IPS-18c (cell line): ENCODE measurements at regions not wholly inside any gene's neighbourhood (a gene's known extent, or its start where the extent isn't known, plus 50 kb on each side); places are given as distances from the start of the nearest gene placed in this dataset.

ENCODE experiments used
- H3K4me3 ChIP-seq: 2 replicates; pipeline ENCODE4 v1.7.0; 2013; ENCODE audit warnings: low read depth, mild to moderate bottlenecking, low read length, moderate library complexity; ENCODE audit not compliant: insufficient read depth
- H3K9me3 ChIP-seq: one replicate; pipeline ENCODE4 v1.6.1; 2013; ENCODE audit warnings: mild to moderate bottlenecking, low read length, moderate library complexity; ENCODE audit not compliant: control insufficient read depth, insufficient read depth

DNA sequence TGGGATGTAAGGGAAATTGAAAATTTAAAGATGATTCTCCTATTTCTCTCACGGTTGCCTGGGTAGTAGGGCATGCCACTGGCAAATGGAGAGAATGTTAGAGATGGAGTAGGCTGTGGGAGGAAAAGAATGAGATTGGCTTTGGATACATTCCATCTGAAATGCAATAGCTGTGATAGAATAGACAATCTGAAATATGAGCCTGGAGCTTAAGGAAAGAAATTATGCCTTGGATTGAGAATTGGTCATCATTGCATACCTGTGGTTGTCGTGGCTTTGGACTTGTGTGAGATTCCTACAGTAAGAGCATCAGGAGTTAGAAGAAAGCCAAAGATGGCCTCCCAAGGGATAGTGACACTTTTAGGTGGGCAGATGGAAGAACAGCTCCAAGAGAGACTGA is 305.1 kb upstream of the SLC10A2 start:
- no peaks in the 10 kb centered on the region for H3K9me3 ChIP-seq
- no peak overlapping the region for H3K4me3 ChIP-seq

DNA sequence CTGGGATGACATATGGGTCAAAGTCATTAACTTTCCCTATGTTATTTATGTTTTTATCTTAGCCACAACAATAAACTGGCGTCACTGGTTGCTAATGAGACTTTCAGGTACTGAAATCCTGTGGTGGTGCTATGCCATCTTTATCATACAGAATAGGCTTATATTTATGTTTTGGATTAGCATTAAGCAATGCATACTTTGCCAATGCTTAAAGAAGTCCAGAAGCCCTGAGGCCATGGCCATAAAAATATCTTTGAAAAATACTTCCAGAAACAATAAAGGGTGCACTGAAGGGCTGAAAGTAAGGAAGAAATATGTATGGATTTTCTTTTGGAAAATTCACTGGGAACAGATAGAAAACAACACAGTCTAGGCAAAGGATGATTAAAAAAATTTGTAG is 304.6 kb upstream of the SLC10A2 start:
- Histone ChIP-seq H3K9me3 (no peaks in the 10 kb centered on the region), H3K4me3 (no peak overlapping the region)

DNA sequence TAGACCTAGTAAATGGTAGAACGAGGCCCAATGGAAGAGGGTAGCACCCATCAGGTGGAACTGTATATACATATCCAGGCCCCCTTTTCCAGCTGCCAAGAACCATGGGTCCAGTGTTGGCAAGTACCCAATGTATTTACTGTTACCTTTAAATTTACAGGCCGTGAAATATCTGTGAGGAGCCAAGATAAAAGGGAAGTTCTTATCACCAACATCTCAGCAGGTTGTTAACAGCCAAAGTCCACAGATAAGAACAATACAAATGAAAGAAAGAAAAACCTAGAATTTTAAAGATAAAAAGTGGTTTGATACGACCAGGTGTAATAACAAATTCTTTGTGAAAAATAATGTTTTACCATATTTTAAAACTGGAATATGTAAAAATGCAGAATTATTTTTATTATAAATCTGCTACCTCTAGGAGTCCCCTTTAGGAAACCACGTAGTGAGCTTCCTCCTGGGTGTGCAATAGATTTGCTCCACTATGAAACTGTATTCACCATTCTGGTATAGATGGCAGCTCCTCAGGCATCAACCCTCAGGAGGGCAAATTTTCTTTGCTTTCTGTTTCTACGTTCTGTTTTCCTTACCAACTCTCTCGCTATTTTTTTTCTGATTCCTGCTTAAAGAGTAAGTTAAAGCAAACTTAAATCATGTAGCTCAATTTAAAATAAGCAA is 292.2 kb upstream of the SLC10A2 start:
- no peak overlapping the region for H3K4me3 ChIP-seq
- no peaks in the 10 kb centered on the region for H3K9me3 ChIP-seq

DNA sequence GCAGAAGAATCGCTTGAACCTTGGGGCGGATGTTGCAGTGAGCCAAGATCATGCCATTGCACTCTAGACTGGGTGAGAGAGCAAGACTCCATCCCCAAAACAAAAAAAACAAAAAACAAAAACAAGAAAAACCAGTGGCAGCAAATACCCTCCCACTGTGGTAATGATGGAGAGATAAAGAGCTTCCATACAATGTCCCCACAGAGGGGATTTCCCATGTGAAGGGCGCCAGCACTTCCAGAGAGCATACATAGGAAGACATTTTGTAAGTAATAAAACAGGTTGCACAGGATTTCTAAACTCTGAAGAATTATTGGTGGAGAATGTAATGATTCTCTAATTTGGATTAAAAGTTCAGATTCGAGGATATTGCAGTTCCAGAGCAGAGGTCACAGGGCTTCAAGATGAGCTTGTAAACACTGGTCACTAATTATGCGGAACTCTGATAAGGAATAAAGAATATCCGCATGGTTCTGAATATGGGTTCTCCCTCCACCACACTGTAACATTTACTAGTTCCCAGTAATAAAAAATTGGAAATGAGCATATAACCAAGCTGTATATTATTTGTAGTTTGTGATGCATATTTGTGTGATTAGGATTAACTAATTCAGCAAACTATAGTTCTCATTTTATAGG is 290.1 kb upstream of the SLC10A2 start:
- H3K9me3 ChIP-seq, result no peaks in the 10 kb centered on the region
- no peak overlapping the region for H3K4me3 ChIP-seq

DNA sequence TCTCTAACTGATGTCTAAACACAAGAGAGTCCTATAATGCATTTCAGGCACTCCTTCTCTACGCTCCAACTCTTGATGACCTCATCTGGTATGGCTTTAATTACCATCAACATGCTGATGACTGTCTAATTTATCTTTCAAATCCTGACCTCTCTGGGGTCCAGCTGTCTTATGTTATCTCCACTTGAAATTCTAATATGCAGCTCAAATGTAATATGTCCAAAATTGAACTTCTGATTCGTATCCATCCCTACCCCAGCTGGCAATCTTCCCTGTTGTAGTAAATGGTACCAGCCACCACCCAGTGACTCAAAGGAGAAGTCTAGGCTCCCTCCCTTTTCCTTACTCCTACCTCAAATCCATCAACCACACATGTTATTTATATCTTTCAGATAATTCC is 288.0 kb upstream of the SLC10A2 start:
- Histone ChIP-seq H3K9me3 (no peaks in the 10 kb centered on the region), H3K4me3 (no peak overlapping the region)

DNA sequence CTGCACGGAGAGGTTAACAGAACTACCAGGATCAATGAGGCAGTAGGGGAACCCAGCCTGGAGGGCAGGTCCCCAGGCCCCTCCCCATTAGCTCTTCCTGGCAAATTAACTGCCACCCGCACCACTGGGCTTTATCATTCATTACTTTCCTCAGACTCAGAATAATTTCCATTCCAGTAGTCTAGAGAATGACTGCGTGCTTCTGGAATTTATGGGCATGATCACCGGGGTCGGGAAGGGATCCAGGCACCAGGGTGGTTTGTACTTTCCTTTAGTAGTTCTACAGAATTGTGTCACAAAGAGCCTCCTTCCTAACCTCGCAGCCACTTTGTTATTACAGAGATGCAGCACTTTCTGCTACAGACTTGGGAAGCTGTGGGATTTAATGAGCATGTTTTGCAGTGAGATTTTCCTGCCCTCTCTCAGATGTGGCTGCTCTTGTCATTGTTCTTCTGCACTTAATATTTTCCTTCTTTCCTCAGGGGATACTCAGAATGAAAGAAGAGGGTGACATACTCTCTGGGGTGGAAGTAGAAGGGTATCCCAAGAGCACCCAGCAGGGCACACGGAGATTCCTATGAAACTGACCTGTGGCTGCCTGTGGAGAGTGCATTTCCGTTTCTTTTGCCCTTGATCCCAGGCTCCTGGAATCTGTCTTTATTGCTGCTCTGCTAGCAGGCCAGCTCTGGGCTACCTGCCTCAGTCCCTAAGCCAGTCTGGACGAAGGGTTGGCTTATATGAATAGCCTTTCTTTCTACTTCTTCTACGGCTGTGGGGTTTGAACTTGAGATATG is 285.0 kb upstream of the SLC10A2 start:
- Histone ChIP-seq H3K4me3 (peak overlapping the region; percentile 25), H3K9me3 (peaks cover 2% of the 10 kb centered on the region)

DNA sequence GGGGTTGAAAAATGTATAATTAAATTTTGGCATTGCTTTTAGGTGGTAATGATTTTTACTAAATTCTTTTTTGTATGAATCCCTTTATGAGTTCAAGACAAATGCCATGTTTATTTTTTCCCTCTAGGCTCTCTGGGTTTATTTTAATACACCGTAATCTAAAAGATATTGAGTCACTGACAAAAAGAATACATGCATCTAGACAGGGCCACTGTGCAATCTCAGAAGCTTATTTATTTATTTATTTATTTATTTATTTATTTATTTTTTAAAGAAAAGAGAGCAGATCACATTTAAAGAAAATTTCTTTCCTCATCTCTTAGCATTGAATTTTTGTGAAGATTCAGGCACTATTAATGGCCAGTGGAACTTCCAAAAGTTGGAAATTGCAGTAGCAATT is 283.9 kb upstream of the SLC10A2 start:
- peaks cover 2% of the 10 kb centered on the region for H3K9me3 ChIP-seq
- no peak overlapping the region for H3K4me3 ChIP-seq

DNA sequence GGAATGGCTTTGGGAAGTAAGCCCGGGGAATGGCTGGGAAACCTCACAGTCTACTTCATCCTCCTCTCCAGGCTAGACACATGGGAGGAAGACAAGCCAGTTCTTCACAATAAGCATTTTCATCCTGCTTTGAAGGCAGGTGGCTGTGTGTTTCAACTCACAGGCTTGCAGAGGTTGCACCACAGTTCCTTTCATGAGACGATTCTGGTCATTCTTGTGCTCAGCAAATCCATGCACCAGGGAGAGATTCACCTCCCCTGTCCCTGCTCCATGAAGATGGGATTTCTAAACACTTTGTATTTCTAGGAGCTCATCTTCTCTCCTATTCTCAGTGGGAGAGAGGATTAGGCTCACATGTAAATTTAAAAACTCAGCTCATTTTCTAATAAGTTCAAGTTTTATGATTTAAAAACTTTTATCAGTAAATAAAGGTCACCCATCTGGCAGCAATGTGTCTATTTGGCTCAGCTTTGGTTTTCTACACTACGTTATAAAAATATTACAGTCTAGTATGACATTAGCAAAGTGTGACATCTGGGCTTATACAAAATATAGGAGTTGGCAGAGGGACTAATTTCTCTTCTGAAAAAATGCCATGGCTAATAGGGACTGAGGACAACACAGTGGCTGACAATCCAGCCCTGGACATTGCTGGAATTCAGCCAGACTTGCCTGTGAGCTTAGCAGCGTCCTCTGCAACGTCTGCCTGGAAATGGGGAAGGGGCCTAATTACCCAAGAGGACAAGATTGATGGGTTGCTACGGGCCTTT is 283.2 kb upstream of the SLC10A2 start:
- no peak overlapping the region for H3K4me3 ChIP-seq
- H3K9me3 ChIP-seq, result peaks cover 5% of the 10 kb centered on the region

DNA sequence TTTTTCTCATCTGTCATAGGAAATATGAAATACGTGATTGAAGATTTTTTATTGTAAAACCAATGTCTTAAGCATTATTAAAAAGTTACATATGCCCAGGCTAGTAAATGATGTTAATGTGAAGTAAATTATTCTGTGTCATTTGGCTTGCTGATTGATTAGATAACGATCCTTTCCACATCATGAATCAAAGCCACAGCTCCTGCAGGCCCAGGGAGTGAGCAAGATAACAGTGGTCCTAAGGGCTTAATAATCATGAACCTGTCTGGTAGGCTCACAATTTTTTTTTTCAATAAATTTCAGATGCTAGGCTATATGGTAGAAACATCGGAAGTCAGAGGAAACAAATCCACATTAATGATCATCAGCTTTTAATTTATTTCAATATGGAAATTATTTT is 269.0 kb upstream of the SLC10A2 start:
- Histone ChIP-seq H3K9me3 (no peaks in the 10 kb centered on the region), H3K4me3 (no peak overlapping the region)

DNA sequence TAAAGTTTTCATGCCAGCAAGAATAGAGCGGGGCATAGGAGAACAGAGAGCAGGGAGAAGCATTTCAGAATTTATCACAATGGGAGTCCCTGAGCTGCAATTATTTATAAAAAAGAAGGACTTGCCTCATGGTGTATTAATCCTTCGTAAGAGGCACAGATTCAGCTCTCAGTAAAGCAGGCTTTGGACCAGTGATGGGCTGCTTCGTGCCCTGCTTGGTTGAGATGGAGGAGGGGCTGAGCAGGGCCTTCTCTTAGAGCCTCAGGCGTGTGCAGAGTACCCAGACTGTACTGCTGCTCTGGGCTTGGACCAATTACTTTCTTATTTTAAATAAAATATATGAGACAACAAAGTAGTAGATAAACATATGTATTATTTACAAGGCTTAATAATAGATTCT is 265.7 kb upstream of the SLC10A2 start:
- Histone ChIP-seq H3K4me3 (no peak overlapping the region), H3K9me3 (no peaks in the 10 kb centered on the region)

DNA sequence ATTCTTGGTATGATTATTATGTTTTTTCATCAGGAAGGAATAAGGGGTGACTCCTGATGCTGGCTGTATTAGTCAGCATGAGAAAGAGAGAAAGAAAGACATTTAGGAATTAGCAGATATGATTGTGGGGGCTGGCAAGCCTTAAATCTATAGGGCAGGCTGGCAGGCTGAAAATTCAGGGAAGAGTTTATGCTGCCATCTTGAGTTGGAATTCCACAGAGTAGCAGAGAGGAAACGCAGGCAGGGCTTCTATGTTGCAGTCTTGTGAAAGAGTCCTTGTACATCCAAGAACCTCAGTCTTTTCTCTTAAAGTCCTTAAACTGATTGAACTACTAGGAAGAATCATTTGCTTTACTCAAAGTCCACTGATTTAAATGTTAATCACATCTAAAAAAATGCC is 262.7 kb upstream of the SLC10A2 start:
- Histone ChIP-seq H3K9me3 (no peaks in the 10 kb centered on the region), H3K4me3 (no peak overlapping the region)

DNA sequence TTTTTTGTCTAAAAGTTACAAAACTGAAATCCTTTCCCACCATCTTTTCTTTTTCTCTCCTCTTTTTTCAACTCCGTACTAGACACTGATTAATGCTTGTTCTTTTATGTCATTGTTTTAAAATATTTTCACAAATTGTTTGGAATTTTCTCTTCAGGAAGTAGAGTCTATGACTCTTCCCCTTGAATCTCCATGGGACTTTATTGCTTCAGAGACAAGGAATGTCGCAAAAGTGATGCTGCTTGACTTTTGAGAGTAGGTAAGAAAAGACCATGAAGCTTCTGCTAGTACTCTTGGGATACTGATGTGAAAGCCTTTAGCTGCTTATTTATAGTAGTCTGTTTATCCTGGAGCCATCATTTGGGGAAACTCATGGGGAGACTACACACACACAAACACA is 260.1 kb upstream of the SLC10A2 start:
- no peak overlapping the region for H3K4me3 ChIP-seq
- no peaks in the 10 kb centered on the region for H3K9me3 ChIP-seq

DNA sequence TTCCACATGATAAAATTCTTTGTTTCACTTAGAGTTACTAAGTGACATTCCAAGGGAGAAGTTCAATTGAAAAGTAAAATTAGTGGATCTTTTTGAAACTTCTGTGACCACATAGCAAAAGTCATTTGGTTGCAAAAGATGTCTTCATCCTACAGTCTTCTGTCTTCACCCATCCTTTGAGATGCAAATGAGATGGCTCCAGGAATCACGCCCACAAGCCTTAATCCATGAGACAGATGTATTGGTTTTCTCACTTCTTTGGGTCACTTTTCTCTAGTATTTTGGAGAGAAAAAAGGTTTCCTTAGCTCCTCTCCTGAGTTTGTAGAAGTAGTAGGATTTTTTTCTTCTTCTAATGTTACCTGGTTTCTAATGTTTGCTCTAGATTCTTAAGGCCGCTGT is 259.5 kb upstream of the SLC10A2 start:
- Histone ChIP-seq H3K9me3 (no peaks in the 10 kb centered on the region), H3K4me3 (no peak overlapping the region)

DNA sequence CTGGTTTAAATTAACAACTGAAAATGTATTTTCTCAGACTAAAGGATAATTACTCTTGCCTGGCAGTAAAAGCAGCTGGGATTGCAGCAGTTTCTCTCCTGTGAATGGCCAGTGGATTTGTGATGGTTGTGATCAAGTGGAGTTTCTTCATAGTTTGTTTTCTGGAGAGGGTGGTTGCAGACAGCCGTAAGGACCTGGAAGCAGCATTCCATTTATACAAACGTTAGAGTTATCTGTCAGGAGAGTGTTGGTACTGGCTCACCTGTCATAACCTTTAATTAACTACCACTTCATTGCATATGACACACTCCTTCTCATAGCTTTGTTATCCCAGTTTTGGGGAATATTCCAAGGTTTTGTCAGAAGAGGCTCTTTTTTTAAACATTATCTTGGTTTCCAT is 258.4 kb upstream of the SLC10A2 start:
- no peaks in the 10 kb centered on the region for H3K9me3 ChIP-seq

DNA sequence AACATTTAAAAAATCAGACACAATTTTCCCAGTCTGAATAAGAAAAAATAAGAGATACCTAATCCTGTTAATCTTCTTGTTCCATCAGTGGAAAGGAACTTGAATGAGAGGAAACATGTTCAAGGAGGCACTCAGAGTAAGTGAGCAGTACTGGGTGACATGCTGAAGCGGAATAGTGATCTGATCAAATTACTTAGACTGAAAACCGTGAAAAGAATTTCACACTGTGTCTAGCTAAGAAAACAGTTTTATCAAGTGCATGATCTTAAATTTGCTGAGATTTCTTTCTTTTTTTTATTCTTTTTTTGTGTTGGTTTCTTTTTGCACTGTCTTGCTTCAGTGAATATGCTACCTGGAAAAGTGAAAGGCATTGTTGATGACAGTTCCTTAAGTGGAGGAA is 249.5 kb upstream of the SLC10A2 start:
- no peak overlapping the region for H3K4me3 ChIP-seq
- H3K9me3 ChIP-seq, result no peaks in the 10 kb centered on the region

More for the DNA sequence above, 258.4 kb upstream of the SLC10A2 start:
- no peak overlapping the region for H3K4me3 ChIP-seq

DNA sequence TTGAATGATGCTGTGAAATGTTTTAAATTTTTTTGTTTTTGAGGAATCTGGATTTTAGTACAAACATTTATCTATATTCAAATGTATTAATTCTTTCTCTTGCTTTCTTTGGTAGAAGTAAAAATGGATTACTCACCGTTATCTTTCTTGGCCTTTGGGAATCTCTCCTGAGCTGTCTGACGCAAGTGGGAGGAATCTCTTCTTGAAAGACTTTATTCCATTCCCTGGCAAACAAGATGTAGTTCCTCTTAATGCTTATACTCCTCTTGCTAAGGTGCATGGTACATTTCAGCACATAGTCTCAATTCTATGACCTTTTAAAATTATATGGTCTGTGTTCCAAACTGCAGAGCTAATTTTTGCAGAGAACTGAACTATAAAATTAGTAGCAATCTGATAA is 246.2 kb upstream of the SLC10A2 start:
- no peak overlapping the region for H3K4me3 ChIP-seq
- no peaks in the 10 kb centered on the region for H3K9me3 ChIP-seq

DNA sequence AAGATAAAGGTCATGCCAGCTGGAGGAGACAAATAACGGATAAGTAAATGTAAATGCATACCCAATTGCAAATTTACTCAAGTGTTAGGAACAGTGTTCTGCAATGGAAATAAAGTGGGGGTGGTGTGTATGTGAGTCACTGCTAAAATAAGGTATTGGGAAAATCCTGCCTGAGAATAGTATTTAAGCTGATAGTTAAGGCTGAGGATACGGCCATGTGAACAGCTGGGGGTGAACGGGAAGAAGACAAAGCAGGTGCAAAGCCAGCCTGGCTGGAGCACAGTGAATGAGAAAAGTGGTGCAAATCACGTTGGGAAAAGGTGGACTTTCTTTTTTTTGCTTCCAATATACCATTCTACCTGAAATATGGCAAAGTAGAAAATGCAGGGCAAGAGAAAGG is 242.4 kb upstream of the SLC10A2 start:
- H3K4me3 ChIP-seq, result no peak overlapping the region
- no peaks in the 10 kb centered on the region for H3K9me3 ChIP-seq

DNA sequence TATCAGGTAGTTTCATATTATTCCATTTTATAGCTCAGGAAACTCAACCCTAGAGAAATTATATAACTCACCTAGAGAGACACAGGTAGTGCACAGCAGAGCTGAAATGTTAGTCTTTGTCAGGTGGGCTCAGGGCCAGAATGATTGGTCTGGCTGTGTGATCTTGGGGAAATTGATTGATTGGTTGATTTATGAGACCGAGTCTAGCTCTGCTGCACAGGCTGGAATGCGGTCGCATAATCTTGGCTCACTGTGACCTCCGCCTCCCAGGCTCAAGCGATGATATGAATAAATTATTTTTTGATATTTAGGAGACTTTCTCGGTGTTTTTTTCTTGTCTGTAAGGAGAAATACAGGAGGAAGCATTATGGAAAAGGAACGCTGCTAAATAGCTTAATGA is 239.9 kb upstream of the SLC10A2 start:
- H3K9me3 ChIP-seq, result no peaks in the 10 kb centered on the region
- H3K4me3 ChIP-seq, result no peak overlapping the region
